SK-N-SH (cell line): ENCODE measurements at regions not wholly inside any gene's neighbourhood (a gene's known extent, or its start where the extent isn't known, plus 50 kb on each side); places are given as distances from the start of the nearest gene placed in this dataset.

Experiments used
- CTCF ChIA-PET: fragments of 300-600, 350-600 bp; formaldehyde crosslinking; extraction: SDS; loops from one replicate; lab custom pipeline; 2021; lab: Yijun Ruan, JAX
- POLR2A ChIA-PET: fragments of 350-600 bp; sonication (Branson Sonifier 250); formaldehyde crosslinking; extraction: SDS; loops from one replicate; lab custom pipeline; 2020; ENCODE audit warnings: antibody characterized with exemption, inconsistent platforms; lab: Yijun Ruan, JAX
- DNase-seq: peaks from one replicate; pipeline ENCODE4 v3.0.0; 2012
- H2AFZ ChIP-seq: fragments of 200-600 bp; sonication (generic); 2 replicates; pipeline ENCODE4 v1.8.1; 2016; ENCODE audit warnings: antibody characterized with exemption, mild to moderate bottlenecking, low read depth
- H3F3A ChIP-seq: fragments of 200-600 bp; sonication (generic); replicated peaks from 2 replicates; pipeline ENCODE3; 2016; ENCODE audit warnings: antibody characterized with exemption, mild to moderate bottlenecking; ENCODE audit not compliant: insufficient read depth
- H3K27ac ChIP-seq, 2 experiments: fragments of 200-500 bp in 1 of 2; fragments of 200-600 bp in 1 of 2; sonication (Bioruptor generic) in 1 of 2; sonication (generic), shearing (Covaris generic) in 1 of 2; 2 replicates each; pipeline versions ENCODE4 v1.5.1 to v1.6.1; 2014 to 2016; ENCODE audit warnings: low read depth in 2 of 2, inconsistent platforms in 1 of 2, low read length in 1 of 2, mild to moderate bottlenecking in 1 of 2, mixed read lengths in 1 of 2
- H3K27me3 ChIP-seq: fragments of 200-600 bp; sonication (generic), shearing (Covaris generic); 2 replicates; pipeline ENCODE4 v1.6.1; 2016; ENCODE audit warnings: mixed run types; ENCODE audit not compliant: insufficient read depth
- H3K36me3 ChIP-seq, 2 experiments: fragments of 200-500 bp in 1 of 2; fragments of 200-600 bp in 1 of 2; sonication (Bioruptor generic) in 1 of 2; sonication (generic) in 1 of 2; replicated peaks in 1 of 2; 2 replicates each; pipeline versions ENCODE3 to v1.5.1; 2014 to 2016; ENCODE audit warnings: low read length in 1 of 2, mild to moderate bottlenecking in 1 of 2; ENCODE audit not compliant: insufficient read depth in 2 of 2, control insufficient read depth in 1 of 2
- H3K4me1 ChIP-seq, 2 experiments: fragments of 200-500 bp in 1 of 2; fragments of 200-600 bp in 1 of 2; sonication (Bioruptor generic) in 1 of 2; sonication (generic), shearing (Covaris generic) in 1 of 2; 2 replicates each; pipeline versions ENCODE4 v1.5.1 to v1.6.1; 2014 to 2016; ENCODE audit warnings: low read depth in 1 of 2, low read length in 1 of 2, mixed run types in 1 of 2; ENCODE audit not compliant: insufficient read depth in 2 of 2, control insufficient read depth in 1 of 2
- H3K4me2 ChIP-seq: fragments of 200-600 bp; sonication (generic), shearing (Covaris generic); 2 replicates; pipeline ENCODE4 v1.6.1; 2017; ENCODE audit warnings: mixed run types
- H3K4me3 ChIP-seq, 2 experiments: fragments of 200-500 bp in 1 of 2; fragments of 200-600 bp in 1 of 2; sonication (Bioruptor generic) in 1 of 2; sonication (generic), shearing (Covaris generic) in 1 of 2; 2 replicates each; pipeline versions ENCODE4 v1.5.1 to v1.8.1; 2014 to 2016; ENCODE audit warnings: low read depth in 2 of 2, inconsistent platforms in 1 of 2, low read length in 1 of 2, mild to moderate bottlenecking in 1 of 2, mixed read lengths in 1 of 2, moderate library complexity in 1 of 2
- H3K79me2 ChIP-seq: fragments of 200-600 bp; sonication (generic); 2 replicates; pipeline ENCODE4 v1.8.1; 2017; ENCODE audit warnings: mild to moderate bottlenecking; ENCODE audit not compliant: insufficient read depth
- H3K9ac ChIP-seq: fragments of 200-600 bp; sonication (generic); 2 replicates; pipeline ENCODE4 v1.6.1; 2017; ENCODE audit warnings: mixed run types
- H3K9me2 ChIP-seq: fragments of 200-600 bp; sonication (generic); 2 replicates; pipeline ENCODE4 v1.6.1; 2017; ENCODE audit warnings: mixed run types
- H3K9me3 ChIP-seq: fragments of 200-600 bp; sonication (generic); 2 replicates; pipeline ENCODE4 v1.6.1; 2017; ENCODE audit warnings: mixed run types, mild to moderate bottlenecking, moderate library complexity
- H4K20me1 ChIP-seq: fragments of 200-600 bp; sonication (generic); 2 replicates; pipeline ENCODE4 v1.6.1; 2017; ENCODE audit warnings: mild to moderate bottlenecking, mixed run types; ENCODE audit not compliant: insufficient read depth
- EZH2phosphoT487 ChIP-seq: fragments of 200-600 bp; sonication (generic); IDR thresholded peaks from 2 replicates; pipeline ENCODE4 v1.6.1; 2017; ENCODE audit warnings: low read depth, mixed run types, mild to moderate bottlenecking, antibody characterized with exemption, moderate library complexity, borderline replicate concordance
- FOSL2 ChIP-seq: IDR thresholded peaks from 2 replicates; pipeline ENCODE4 v1.4.0; 2012; ENCODE audit warnings: low read depth, mild to moderate bottlenecking, moderate library complexity, borderline replicate concordance
- FOXJ3 ChIP-seq: sonication (generic); formaldehyde crosslinking; IDR thresholded peaks from 2 replicates; pipeline ENCODE4 v1.5.1; 2020; ENCODE audit warnings: mild to moderate bottlenecking, missing genetic modification reagents
- GATA2 ChIP-seq: sonication (generic); formaldehyde crosslinking; IDR thresholded peaks from 2 replicates; pipeline ENCODE4 v1.5.0; 2020; ENCODE audit warnings: mild to moderate bottlenecking, missing genetic modification reagents
- MEF2A ChIP-seq: IDR thresholded peaks from 2 replicates; pipeline ENCODE4 v1.4.0; 2012; ENCODE audit warnings: low read depth, borderline replicate concordance
- MXI1 ChIP-seq: IDR thresholded peaks from 2 replicates; pipeline ENCODE4 v1.6.1; 2012; ENCODE audit warnings: mild to moderate bottlenecking, low read depth, low read length, improper control_type of control experiment
- NFIC ChIP-seq: IDR thresholded peaks from 2 replicates; pipeline ENCODE4 v1.4.0; 2012; ENCODE audit warnings: borderline replicate concordance
- RAD21 ChIP-seq: IDR thresholded peaks from 2 replicates; pipeline ENCODE4 v1.6.1; 2012; ENCODE audit warnings: mild to moderate bottlenecking, low read length
- RCOR1 ChIP-seq: fragments of 150-350 bp; IDR thresholded peaks from 2 replicates; pipeline ENCODE4 v1.6.1; 2017; ENCODE audit warnings: antibody characterized with exemption, low read length
- SMC3 ChIP-seq: IDR thresholded peaks from 2 replicates; pipeline ENCODE4 v1.6.1; 2012; ENCODE audit warnings: low read depth, low read length, improper control_type of control experiment
- TCF12 ChIP-seq: IDR thresholded peaks from 2 replicates; pipeline ENCODE4 v1.4.0; 2012
- TEAD4 ChIP-seq: IDR thresholded peaks from 2 replicates; pipeline ENCODE4 v1.4.0; 2012; ENCODE audit warnings: mild to moderate bottlenecking, borderline replicate concordance; ENCODE audit not compliant: insufficient read depth
- WGBS: methylation state at CpG from one replicate; pipeline ENCODE4 v1.1.6; 2017; ENCODE audit warnings: low lambda C conversion rate; 5-methylcytosine and 5-hydroxymethylcytosine counted together
- TF ChIP-seq, protein P1 (sequence below): fragments of 200-600 bp; sonication (generic); IDR thresholded peaks from 2 replicates; pipeline ENCODE4 v1.6.1; 2017; ENCODE audit warnings: antibody characterized with exemption, mild to moderate bottlenecking, moderate library complexity
- TF ChIP-seq, protein P2 (sequence below): IDR thresholded peaks from 2 replicates; pipeline ENCODE4 v1.4.0; 2012; ENCODE audit warnings: low read depth
- TF ChIP-seq, protein P3 (sequence below): IDR thresholded peaks from 2 replicates; pipeline ENCODE4 v1.6.1; 2012; ENCODE audit warnings: mild to moderate bottlenecking, low read depth, low read length, moderate library complexity
- TF ChIP-seq, protein P4 (sequence below): IDR thresholded peaks from 2 replicates; pipeline ENCODE4 v1.4.0; 2012; ENCODE audit warnings: low read depth, borderline replicate concordance

DNA sequence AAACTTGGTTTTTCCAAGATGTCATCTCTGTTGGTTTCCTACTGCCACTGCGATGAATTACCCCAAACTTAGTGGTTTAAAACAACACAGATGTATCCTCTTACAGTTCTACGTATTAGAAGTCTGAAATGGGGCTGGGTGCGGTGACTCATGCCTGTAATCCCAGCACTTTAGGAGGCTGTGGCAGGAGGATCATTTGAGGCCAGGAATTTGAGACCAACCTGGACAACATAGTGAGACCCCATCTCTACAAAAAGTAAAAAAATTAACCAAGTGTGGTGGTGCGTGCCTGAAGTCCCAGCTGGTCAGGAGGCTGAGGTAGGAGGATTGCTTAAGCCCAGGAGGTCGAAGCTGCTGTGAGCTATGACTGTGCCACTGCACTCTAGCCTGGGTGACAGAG is 57.2 kb upstream of the GRHL3 start:
- Histone ChIP-seq H4K20me1 (no peaks in the 10 kb centered on the region), H3K4me2 (no peak overlapping the region), H3K4me3 (no peak overlapping the region), H3K27ac (no peak overlapping the region), H3K9me2 (no peaks in the 10 kb centered on the region), H3K4me1 (peaks cover 0 to 2% of the 10 kb centered on the region in 2 experiments; a peak in 1 of 4 replicates), H3K36me3 (no peaks in the 10 kb centered on the region), H3K9me3 (no peaks in the 10 kb centered on the region), H3K9ac (no peak overlapping the region), H3K27me3 (no peaks in the 10 kb centered on the region), H3K79me2 (no peaks in the 10 kb centered on the region), H2AFZ (no peak overlapping the region), H3F3A (no peaks in the 10 kb centered on the region)
- TF ChIP-seq EZH2phosphoT487 = no peak
- TF ChIP-seq RCOR1 = no peak
- TF ChIP-seq, protein P1, sequence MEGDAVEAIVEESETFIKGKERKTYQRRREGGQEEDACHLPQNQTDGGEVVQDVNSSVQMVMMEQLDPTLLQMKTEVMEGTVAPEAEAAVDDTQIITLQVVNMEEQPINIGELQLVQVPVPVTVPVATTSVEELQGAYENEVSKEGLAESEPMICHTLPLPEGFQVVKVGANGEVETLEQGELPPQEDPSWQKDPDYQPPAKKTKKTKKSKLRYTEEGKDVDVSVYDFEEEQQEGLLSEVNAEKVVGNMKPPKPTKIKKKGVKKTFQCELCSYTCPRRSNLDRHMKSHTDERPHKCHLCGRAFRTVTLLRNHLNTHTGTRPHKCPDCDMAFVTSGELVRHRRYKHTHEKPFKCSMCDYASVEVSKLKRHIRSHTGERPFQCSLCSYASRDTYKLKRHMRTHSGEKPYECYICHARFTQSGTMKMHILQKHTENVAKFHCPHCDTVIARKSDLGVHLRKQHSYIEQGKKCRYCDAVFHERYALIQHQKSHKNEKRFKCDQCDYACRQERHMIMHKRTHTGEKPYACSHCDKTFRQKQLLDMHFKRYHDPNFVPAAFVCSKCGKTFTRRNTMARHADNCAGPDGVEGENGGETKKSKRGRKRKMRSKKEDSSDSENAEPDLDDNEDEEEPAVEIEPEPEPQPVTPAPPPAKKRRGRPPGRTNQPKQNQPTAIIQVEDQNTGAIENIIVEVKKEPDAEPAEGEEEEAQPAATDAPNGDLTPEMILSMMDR = no peak
- TF ChIP-seq, protein P2, sequence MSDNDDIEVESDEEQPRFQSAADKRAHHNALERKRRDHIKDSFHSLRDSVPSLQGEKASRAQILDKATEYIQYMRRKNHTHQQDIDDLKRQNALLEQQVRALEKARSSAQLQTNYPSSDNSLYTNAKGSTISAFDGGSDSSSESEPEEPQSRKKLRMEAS = no peak
- TF ChIP-seq, protein P3, sequence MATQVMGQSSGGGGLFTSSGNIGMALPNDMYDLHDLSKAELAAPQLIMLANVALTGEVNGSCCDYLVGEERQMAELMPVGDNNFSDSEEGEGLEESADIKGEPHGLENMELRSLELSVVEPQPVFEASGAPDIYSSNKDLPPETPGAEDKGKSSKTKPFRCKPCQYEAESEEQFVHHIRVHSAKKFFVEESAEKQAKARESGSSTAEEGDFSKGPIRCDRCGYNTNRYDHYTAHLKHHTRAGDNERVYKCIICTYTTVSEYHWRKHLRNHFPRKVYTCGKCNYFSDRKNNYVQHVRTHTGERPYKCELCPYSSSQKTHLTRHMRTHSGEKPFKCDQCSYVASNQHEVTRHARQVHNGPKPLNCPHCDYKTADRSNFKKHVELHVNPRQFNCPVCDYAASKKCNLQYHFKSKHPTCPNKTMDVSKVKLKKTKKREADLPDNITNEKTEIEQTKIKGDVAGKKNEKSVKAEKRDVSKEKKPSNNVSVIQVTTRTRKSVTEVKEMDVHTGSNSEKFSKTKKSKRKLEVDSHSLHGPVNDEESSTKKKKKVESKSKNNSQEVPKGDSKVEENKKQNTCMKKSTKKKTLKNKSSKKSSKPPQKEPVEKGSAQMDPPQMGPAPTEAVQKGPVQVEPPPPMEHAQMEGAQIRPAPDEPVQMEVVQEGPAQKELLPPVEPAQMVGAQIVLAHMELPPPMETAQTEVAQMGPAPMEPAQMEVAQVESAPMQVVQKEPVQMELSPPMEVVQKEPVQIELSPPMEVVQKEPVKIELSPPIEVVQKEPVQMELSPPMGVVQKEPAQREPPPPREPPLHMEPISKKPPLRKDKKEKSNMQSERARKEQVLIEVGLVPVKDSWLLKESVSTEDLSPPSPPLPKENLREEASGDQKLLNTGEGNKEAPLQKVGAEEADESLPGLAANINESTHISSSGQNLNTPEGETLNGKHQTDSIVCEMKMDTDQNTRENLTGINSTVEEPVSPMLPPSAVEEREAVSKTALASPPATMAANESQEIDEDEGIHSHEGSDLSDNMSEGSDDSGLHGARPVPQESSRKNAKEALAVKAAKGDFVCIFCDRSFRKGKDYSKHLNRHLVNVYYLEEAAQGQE = no peak
- TF ChIP-seq MXI1 = no peak
- POLR2A ChIA-PET = no interaction called here
- CTCF ChIA-PET = no interaction called here
- no peak for DNase-seq
- 33% methylated on average over 4 of the region's 5 CpGs for WGBS

DNA sequence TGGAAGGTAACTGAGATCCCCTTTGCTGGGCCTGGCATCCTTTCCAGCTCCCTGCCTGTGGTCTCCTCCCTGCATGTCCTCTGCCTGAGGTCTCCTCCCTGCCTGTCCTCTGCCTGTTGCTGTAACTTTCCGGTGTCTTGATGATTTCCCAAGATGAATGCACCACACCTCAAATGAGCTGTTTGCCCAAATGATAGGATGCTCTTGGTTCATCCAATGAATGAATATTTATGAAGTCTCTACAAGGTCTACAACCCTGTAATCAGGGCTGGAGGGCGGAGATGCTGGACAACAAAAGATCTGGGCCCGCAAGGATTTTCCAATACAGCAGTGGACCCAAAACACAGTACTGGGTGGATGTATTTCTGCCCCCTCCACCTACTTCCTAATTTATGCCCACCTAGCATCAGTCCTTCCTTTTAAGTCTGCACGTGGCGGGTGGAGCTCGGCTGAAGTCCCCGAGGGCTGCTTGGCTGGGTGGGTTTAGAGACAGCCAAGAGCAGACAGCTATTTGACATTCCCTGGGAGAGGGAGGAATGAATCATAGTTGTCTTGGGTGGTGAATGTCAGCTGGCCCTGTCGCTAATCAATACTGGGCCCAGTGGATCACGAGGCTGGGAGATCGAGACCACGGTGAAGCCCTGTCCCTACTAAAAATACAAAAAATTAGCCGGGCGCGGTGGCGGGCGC is 60.3 kb upstream of the GRHL3 start:
- no peaks in the 10 kb centered on the region for H3K9me3 ChIP-seq
- no peak overlapping the region for H3K4me3 ChIP-seq
- H2AFZ ChIP-seq = no peak overlapping the region
- H3K9ac ChIP-seq = no peak overlapping the region
- H3F3A ChIP-seq = no peaks in the 10 kb centered on the region
- no peaks in the 10 kb centered on the region for H3K79me2 ChIP-seq
- 92% methylated on average over 16 of the region's 16 CpGs for WGBS
- DNase-seq = no peak
- no peaks in the 10 kb centered on the region for H3K4me1 ChIP-seq
- ChIA-PET POLR2A (interaction anchor here (0.6 kb wide), 1 partner anchor 92 kb away, joined by 3 read pairs; no protein-coding TSS in a partner anchor), CTCF (interaction anchor here (0.7 to 4.3 kb wide), 6 partner anchors 9 to 207 kb away, joined by 3 to 17 read pairs (median 4); no protein-coding TSS in a partner anchor)
- no peak overlapping the region for H3K27ac ChIP-seq
- no peaks in the 10 kb centered on the region for H4K20me1 ChIP-seq
- H3K27me3 ChIP-seq = peaks cover 4% of the 10 kb centered on the region
- no peak overlapping the region for H3K4me2 ChIP-seq
- no peaks in the 10 kb centered on the region for H3K36me3 ChIP-seq
- no peaks in the 10 kb centered on the region for H3K9me2 ChIP-seq
- TF ChIP-seq, protein P1 = no peak
- TF ChIP-seq GATA2 (CRISPR knock-in tag) (no peak), MEF2A (no peak), TEAD4 (no peak), TCF12 (no peak), NFIC (no peak), SMC3 (no peak), RCOR1 (no peak), FOSL2 (no peak), RAD21 (no peak), FOXJ3 (CRISPR knock-in tag) (no peak)
- TF ChIP-seq, protein P4, sequence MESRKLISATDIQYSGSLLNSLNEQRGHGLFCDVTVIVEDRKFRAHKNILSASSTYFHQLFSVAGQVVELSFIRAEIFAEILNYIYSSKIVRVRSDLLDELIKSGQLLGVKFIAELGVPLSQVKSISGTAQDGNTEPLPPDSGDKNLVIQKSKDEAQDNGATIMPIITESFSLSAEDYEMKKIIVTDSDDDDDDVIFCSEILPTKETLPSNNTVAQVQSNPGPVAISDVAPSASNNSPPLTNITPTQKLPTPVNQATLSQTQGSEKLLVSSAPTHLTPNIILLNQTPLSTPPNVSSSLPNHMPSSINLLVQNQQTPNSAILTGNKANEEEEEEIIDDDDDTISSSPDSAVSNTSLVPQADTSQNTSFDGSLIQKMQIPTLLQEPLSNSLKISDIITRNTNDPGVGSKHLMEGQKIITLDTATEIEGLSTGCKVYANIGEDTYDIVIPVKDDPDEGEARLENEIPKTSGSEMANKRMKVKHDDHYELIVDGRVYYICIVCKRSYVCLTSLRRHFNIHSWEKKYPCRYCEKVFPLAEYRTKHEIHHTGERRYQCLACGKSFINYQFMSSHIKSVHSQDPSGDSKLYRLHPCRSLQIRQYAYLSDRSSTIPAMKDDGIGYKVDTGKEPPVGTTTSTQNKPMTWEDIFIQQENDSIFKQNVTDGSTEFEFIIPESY = no peak
